GM19452 (cell line): ENCODE measurements at regions not wholly inside any gene's neighbourhood (a gene's known extent, or its start where the extent isn't known, plus 50 kb on each side); places are given as distances from the start of the nearest gene placed in this dataset.
"Not testable (repeated sequence)": the region's sequence is repeated elsewhere in the genome, so short reads cannot be mapped to it uniquely, and the experiment has no call there.

Source experiments
- ATAC-seq: cut with Tn5 transposase; IDR thresholded peaks from one replicate; pipeline ENCODE4 v1.9.1; 2021; ENCODE audit not compliant: unreplicated experiment

DNA sequence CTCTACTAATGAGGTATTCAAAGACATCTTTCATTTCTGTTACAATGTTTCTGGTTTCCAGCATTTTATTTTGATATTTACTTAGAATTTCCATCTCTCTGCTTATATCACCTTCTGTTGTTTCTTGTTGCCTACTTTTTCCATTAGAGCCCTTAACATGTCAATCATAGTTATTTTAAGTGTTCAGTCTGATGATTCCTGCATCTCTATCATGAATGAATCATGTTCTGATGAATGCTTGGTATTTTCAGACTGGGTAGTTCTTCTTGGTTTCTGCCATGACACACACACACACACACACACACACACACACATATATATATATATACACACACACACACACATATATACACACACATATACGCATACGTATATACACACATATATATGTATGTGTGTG lies 486.4 kb upstream of the ISX start:
- ATAC-seq, result no peak

DNA sequence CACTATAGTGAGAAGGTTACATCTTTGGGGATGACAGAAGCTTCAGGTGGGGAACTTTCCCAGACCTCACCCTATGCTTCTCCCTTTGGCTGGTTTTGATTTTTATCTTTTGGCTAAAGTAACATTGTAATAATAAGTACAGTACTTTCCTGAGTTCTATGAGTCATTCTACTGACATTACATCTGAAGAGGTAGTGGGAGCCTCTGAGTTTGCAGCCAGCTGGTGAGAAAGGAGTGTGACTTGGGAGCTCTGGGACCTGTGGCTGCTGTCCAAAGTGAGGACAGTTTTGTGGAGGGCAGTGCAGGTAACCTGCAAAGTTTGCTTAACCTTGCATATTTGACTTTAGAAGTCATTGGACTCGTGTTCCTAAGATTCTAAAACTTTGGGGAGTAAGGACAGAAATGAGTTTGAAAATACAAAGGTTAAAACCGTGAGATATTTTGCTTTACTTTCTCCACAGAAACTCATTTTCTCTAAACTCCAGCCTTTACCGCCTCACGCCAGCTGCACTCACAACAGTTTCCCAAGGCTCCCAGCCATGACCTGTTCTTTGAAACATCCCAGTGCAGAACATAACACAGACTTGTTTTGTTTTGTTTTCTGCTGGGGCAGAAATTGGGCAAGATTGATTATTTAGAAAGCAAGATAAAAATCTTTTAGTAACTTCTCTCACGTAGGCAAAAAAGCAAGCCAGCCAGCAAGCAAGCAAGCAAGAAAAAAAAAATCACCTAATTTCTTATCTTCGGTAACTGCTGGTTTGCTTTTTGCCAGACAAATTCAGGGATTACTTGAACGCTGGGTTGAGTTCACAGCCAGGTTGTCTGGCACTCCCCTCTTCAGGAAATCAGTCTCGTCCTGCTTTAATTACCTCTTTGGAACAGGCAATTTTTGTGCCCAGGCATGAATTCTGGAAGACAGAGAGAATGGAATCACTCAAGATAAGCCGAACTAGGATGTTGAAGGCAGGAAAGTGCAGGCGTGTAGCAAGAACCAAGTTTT lies 478.3 kb upstream of the ISX start:
- no peak for ATAC-seq

DNA sequence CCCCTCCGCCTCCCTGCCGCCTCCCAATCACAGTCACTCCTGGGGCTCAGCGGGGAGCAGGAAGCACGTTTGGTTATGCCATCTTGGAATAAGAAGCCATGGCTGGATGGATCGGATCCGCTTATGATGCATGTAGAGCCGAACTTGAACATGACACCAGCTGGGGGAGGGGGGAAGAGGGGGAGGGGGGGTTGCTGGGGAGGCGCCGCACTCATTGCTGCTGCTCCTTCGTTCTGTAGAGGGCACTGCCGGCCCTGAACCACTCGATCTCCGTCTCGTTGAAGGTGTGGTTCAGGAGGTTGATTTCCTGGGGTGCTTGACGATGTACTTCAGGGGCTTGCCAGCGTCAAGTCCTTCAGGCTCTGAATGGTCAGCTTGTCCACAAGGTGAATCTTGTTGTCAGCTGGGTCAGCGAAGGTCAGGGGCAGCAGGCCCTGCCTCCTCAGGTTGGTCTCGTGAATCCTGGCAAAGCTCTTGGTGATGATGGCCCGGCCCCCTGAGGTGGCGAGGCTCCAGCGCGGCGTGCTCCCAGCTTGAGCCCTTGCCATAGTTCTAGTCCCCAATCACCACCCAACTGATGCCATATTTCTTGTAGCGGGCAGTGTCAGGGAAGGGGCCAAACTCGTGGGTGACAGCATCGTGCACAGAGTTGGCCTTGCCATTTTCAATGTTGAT lies 476.9 kb upstream of the ISX start:
- ATAC-seq, result no peak

DNA sequence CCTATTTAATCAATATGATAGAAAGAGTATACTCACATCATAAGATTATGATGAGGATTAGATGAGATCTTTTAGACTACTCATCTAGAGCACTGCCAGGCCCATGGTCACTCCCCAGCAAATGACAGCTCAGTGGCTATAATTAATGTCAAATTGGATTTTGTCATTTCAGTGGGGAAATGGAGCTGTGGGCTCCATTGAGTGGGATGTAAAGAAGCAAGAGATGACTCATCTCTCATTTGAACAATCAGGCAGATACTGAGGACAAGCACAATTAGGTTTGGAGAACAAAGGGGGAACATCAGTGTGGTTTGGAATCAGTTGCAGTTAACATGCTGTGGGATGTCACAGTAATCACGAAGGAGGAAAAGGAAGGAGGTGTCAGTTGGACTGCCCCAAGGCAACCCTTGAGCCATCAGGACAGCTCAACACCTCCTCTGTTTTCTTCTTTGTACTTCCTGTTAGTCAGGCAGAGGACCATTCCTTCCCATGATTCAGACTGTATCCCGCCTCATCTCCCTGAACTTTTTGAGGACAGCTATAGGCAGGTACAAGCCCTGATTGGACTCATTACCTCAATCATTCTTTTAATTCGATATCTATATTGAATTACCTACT lies 473.7 kb upstream of the ISX start:
- no peak for ATAC-seq

DNA sequence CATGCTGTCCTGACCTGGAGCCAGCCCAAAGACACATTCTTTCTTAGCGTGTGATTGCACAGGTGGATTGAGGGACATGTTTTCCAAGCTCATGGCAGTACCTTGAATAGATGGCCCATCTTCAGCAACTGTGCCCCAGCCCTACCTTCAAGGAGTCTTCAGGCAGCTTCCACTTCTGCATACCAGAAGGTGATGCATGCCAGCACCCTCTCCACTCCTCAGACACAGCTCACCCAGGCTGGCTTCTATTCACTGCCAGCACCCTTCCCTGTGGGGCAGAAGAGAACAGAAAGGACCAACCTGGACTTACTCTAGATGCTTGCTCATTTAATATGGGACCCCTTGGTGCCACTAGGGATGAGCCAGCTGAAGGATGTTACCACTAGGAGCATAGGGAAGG lies 466.4 kb upstream of the ISX start:
- ATAC-seq, result no peak

DNA sequence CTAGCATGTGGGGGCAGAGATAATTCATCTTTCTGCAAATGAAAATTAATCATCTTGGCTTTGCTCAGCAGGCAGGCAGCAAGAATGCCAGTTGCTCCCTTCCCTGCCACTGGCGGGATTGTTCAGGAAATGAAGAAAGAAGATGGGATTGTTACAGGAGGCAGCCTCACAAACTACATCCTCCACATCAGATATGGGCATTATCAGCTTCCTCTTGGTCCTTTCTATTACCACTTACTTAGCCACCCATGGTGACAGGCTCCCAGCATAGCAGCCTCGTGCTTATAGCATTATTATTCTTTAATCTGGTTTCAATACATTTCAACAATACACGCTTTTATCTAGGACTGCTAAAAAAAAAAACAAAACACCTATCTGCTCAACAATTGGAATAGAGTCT lies 461.6 kb upstream of the ISX start:
- no peak for ATAC-seq

DNA sequence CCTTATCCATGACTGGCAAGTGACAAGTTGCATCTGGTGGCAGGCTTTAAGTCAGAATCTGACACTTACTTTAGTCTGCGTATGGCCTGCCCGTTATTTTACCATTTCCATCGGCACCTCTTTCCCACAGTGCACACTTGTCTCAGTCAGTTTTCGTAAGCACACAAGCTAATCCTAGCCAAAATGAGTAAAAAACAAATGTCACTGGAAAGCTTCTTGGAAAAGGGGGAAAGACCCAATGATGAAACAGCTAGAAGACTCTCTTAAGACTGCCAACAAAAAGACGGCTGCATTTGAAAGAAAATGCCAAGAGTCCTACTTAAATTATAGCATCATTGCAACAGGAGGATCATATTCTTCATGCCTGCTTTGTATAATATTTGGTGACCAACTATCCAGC lies 457.9 kb upstream of the ISX start:
- ATAC-seq, result no peak

DNA sequence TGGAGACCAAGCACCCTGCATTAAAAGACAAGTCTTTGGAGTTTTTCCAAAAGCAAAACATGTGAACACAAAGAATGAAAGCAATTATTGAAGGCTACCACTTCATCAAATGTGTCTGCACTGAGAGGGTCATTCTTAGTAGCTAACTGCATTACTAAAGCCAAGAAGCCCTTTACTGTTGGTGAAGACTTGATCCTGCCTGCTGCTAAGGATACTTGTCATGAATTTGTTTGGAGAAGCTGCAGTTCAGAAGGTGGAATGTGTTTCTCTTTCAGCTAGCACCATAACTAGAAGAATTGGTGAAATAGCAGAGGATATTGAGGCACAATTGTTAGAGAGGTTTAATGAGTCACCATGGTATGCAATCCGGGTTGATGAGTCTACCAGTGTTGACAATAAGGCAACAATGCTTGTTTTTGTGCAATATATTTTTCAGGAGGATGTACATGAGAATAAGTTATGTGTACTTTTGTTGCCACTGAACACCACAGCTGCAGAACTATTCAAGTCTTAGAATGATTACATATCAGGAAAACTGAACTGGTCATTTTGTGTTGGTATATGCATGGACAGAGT lies 457.3 kb upstream of the ISX start:
- ATAC-seq, result no peak

DNA sequence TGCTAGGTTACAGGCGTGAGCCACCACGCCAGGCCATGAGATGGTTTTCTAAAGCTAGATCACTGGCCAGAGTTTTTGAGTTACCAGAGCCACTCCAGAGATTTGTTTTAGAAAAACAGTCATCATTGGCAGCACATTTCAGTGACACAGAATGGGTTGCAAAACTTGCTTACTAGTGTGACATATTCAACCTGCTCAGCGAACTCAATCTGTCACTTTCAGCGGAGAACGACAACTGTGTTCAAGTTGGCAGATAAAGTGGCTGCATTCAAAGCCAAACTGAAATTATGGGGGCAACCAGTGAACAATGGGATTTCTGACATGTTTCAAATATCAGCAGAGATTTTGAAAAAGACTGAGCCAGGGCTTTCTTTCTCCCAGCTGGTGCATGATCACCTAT lies 456.3 kb upstream of the ISX start:
- no peak for ATAC-seq

DNA sequence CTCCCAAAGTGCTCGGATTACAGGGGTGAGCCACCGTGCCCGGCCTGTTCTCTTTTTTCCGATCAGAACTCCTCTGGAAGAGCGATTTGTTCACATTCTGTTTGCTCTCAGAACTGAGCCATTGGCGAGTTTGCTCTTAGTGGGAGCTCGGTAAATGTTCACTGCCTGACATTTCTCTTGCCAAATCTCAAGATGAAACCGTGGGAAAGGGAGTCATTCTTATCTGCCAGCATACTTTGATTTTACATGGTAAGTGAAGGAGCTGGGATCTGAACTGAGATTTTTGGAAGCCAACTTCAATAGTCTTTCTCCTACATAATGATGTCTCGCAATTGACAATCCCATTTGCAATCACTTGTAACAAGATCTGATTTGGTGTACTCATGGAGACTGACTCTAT lies 445.8 kb upstream of the ISX start:
- ATAC-seq, result no peak

DNA sequence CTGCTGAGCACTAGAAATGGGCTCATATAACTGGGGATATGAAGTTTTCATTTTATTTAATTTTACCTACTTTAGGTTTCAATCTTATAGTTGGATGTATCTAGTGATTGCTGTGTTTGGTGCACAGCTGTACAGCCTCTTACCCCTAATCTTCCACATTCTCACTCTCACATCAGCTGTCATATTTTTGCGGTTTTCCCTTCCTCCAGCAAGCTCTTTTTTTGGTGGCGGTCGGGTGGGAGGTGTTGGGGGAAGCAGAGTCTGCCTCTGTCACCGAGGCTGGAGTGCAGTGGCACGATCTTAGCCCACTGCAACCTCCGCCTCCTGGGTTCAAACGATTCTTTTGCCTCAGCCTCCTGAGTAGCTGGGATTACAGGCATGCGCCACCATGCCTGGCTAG lies 445.1 kb upstream of the ISX start:
- no peak for ATAC-seq

DNA sequence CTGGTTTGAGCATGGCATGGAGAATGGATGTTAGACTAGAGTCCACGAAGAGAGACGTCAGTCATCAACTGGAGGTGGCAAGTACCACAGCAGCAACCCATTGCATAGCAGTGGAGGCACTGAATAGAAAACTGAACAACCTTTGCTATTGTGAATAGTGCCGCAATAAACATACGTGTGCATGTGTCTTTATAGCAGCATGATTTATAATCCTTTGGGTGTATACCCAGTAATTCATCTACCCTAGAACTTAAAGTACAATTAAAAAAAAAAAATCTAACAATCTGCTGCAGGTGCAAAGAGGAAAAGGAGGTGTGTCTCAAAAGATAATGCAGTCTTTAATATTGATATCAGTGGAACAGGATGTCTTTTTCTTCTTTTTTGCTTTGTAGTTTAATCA lies 443.4 kb upstream of the ISX start:
- ATAC-seq, result no peak

DNA sequence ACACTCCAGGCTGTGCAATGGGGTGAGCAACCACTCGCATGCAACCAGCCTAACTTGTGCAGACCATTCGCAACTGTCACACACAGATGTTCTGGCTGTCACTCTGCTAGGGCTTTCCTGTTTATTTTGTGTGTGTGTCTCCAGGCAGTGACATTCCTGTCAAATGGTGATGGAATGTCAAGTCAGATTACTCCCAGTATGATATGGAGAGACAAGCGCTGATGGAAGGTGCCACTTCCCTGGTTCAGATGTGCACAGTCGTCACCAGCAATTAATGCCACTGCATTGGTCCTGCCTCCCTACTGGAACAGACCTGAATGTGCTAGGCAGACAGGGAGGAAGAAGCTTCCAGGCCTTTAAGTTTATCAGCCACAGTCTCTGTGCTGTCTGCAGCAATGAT lies 442.4 kb upstream of the ISX start:
- no peak for ATAC-seq

DNA sequence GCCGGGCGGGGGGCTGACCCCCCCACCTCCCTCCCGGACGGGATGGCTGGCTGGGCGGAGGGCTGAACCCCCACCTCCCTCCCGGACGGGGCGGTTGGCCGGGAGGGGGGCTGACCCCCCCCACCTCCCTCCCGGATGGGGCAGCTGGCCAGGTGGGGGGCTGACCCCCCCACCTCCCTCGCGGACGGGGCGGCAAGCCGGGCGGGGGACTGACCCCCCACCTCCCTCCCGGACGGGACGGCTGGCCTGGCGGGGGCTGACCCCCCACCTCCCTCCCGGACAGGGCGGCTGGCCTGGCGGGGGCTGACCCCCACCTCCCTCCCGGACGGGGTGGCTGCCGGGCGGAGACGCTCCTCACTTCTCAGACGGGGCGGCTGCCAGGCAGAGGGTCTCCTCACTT lies 440.1 kb upstream of the ISX start:
- ATAC-seq, result not testable (repeated sequence)

DNA sequence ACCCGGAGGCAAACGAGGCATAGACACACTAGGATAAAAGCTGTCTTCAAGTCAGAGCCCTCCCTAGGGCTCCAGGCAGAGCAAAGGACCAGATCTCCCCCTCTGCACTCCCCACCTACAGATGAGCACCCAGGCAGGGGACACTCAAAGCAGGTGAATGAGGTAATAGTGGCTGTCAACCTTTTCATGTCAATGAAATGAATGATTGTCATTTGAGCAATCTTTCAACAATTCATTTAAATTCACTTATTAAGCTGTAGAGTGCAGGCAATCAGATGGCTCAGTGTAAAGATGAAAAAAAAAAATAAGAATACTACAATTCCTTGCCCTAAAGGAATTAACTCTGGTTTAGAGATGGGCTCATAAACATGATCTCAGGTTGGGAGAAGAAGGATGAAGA lies 427.8 kb upstream of the ISX start:
- ATAC-seq, result no peak

DNA sequence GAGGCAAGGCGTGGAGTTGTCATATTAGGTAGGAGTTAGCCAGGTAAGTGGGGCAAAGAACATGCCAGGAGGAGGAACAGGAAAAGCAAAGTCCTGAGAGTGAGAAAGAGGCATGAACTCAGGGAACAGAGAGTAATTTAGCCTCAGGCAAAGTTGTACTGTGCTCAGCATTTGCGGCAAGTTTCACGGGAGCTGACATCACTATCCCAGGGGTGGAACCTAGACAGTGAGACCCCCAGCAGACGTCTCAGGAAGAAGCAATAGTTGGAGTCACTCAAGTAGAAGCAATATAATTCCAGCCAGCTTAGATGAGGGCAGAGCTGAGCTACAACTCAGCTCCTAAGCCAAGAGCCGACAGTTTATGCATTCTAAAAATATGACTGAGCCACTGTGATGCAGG lies 426.0 kb upstream of the ISX start:
- ATAC-seq, result no peak

DNA sequence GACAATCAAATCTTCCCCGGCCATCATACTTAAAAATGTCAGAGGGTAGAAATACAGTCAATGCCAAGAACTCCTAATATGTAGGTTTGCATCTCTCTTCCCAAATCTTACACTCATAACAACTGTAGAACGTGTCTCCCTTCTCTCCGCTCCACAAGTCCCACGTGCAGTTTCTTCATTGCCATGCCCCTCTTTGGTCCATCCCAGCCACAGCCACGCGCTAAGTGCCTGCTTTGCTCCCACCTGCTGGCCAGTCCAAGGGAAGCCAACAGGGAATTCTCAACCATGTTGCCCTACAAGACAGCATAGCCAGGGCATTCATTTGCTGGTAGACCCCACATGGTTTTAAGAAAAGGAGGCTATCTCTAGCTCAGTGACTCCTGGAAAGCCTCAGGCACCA lies 420.6 kb upstream of the ISX start:
- no peak for ATAC-seq

DNA sequence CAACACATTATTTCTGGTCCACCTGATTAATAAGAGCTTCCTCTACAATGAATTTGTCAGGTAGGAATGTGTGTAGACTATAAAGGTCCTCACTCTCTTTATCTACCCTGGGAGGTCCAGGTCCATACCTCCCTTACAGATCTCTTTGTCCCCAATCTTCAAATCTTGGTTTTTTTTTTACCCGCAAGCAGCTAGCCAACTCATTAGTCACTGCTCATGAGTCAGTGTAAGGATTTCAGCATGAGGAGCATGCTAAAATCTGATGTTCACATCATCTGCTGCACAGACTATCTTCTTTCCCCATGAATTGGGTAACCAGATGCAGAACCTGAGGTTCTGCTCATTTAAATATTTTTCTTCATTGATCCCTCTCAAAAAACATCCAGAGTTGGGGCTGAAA lies 397.0 kb upstream of the ISX start:
- ATAC-seq, result no peak

DNA sequence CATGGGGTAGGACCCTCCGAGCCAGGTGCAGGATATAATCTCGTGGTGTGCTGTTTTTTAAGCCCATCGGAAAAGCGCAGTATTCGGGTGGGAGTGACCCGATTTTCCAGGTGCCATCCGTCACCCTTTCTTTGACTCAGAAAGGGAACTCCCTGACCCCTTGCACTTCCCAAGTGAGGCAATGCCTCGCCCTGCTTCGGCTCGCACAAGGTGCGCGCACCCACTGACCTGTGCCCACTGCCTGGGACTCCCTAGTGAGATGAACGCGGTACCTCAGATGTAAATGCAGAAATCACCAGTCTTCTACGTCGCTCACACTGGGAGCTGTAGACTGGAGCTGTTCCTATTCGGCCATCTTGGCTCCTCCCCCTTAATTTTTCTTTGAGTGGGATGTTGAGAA lies 382.9 kb upstream of the ISX start:
- ATAC-seq, result not testable (repeated sequence)

DNA sequence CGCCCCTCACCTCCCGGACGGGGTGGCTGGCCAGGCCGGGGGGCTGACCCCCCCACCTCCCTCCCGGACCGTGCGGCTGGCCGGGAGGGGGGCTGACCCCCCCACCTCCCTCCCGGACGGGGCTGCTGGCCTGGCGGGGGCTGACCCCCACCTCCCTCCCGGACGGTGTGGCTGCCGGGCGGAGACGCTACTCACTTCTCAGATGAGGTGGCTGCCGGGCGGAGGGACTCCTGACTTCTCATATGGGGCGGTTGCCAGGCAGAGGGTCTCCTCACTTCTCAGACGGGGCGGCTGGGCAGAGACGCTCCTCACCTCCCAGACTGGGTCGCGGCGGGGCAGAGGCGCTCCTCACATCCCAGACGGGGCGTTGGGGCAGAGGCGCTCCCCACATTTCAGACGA lies 381.7 kb upstream of the ISX start:
- ATAC-seq, result not testable (repeated sequence)

DNA sequence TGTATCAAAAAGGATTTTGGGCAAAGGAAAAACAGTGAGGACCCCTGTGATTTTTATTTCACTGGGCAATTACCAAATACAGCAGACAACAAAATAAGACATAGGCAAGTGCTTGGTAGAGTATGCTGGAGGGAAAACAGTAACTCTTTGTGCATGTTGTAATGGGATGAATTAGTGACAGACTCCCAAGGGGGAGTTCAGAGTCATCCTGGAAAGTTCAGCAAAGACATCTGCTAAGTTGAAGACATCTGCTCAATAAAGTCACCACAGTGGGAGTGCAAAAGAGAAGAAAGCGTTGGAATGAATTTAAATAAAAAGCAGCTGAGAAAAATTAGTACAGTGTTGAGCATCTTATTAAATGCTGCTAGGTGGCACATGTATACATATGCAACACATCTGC lies 378.8 kb upstream of the ISX start:
- no peak for ATAC-seq

DNA sequence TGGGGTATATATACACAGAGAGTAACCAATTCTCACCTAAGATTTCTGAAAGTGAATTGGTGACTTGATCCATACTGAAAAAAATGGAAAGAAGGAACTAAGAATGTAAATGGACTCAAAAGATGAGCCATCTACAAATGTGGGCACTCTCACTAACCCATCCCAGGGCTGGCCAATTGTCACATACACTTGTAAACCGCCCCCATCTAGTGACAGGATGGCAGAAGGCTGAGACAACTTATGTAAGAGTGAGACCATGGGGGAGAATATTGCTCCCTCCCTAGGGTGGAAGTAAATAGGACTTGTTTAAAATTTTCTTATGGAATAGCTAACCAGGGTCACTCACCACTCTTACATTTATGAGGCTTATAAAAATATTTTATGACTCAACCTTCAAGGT lies 377.1 kb upstream of the ISX start:
- ATAC-seq, result no peak
